GM10266 (cell line): ENCODE measurements at regions not wholly inside any gene's neighbourhood (a gene's known extent, or its start where the extent isn't known, plus 50 kb on each side); places are given as distances from the start of the nearest gene placed in this dataset.

Source experiments
- DNase-seq: peaks from one replicate; pipeline ENCODE4 v3.0.0; 2012; ENCODE audit errors: extremely low spot score
- CTCF ChIP-seq: IDR thresholded peaks from 2 replicates; pipeline ENCODE4 v1.5.1; 2012; ENCODE audit warnings: mild to moderate bottlenecking, low read depth; ENCODE audit not compliant: control insufficient read depth, insufficient read depth; ENCODE audit errors: missing control alignments

- DNase-seq: peak; percentile 57
- no peak for TF ChIP-seq CTCF
These were observed 87.4 kb upstream of the ZMIZ1 start for GRCh38 chr10:78981257-78981969.

GRCh38 chr10:78981970-78982281 is 86.8 kb upstream of the ZMIZ1 start:
- no peak for DNase-seq
- no peak for TF ChIP-seq CTCF

GRCh38 chr10:78982726-78983125 is 86.0 kb upstream of the ZMIZ1 start:
- DNase-seq: no peak
- TF ChIP-seq CTCF: no peak

GRCh38 chr10:78983608-78984007 is 85.2 kb upstream of the ZMIZ1 start:
- TF ChIP-seq CTCF: no peak
- no peak for DNase-seq

GRCh38 chr10:78985973-78986818 is 82.6 kb upstream of the ZMIZ1 start:
- TF ChIP-seq CTCF: no peak
- no peak for DNase-seq

GRCh38 chr10:78991187-78991586 is 77.6 kb upstream of the ZMIZ1 start:
- no peak for TF ChIP-seq CTCF
- no peak for DNase-seq

GRCh38 chr10:78992333-78992732 is 76.4 kb upstream of the ZMIZ1 start:
- no peak for TF ChIP-seq CTCF
- no peak for DNase-seq
